Thyroid gland (tissue), 4 donors: ENCODE measurements at regions not wholly inside any gene's neighbourhood (a gene's known extent, or its start where the extent isn't known, plus 50 kb on each side); places are given as distances from the start of the nearest gene placed in this dataset.
"Not testable (repeated sequence)": the region's sequence is repeated elsewhere in the genome, so short reads cannot be mapped to it uniquely, and the experiment has no call there.

Source experiments
- DNase-seq, 2 donors: peaks; one replicate each; pipeline ENCODE4 v3.0.0-alpha.2; 2019
- H3K27ac ChIP-seq, 3 donors: fragments of 200-600 bp; sonication (generic); 1 replicate in 2 of 3; 2 replicates in 1 of 3; pipeline ENCODE4 v1.5.1; 2016 to 2019; ENCODE audit warnings: mild to moderate bottlenecking in 1 of 3, moderate library complexity in 1 of 3
- H3K27me3 ChIP-seq: fragments of 200-600 bp; sonication (generic); one replicate; pipeline ENCODE4 v1.5.1; 2019
- H3K36me3 ChIP-seq, 2 donors: fragments of 200-600 bp; sonication (generic); one replicate each; pipeline ENCODE4 v1.5.1; 2016 to 2019
- H3K4me1 ChIP-seq, 2 donors: fragments of 200-600 bp; sonication (generic); one replicate each; pipeline ENCODE4 v1.5.1; 2017 to 2019
- H3K4me3 ChIP-seq, 3 donors: fragments of 200-600 bp; sonication (generic); replicated peaks in 1 of 3; 1 replicate in 2 of 3; 2 replicates in 1 of 3; pipeline ENCODE4 v1.5.1; 2016; ENCODE audit warnings: mild to moderate bottlenecking in 1 of 3
- H3K9me3 ChIP-seq: fragments of 200-600 bp; sonication (generic); one replicate; pipeline ENCODE4 v1.5.1; 2017
- CTCF ChIP-seq, 6 experiments: fragments of 200-600 bp in 3 of 6; fragments of 450-650 bp in 3 of 6; sonication (generic) in 3 of 6; IDR thresholded peaks; one replicate each; pipeline ENCODE4 v1.5.1; 2016 to 2019; ENCODE audit warnings: antibody characterized with exemption in 6 of 6, mild to moderate bottlenecking in 2 of 6, inconsistent platforms in 1 of 6, moderate library complexity in 1 of 6
- POLR2A ChIP-seq, 2 donors: fragments of 450-650 bp; IDR thresholded peaks; one replicate each; pipeline ENCODE4 v1.6.1; 2017; ENCODE audit warnings: antibody characterized with exemption in 2 of 2, mild to moderate bottlenecking in 2 of 2, moderate library complexity in 1 of 2
- WGBS, 2 donors: methylation state at CpG; one replicate each; pipeline ENCODE4 v1.1.5; 2017; 5-methylcytosine and 5-hydroxymethylcytosine counted together
- intact Hi-C: fragments of 100-400 bp; cut with DNase I; formaldehyde crosslinking; loops from one replicate; pipeline ENCODE4 v1.15.1; 2023

GRCh38 chr3:28053759-28054158 lies 187.7 kb upstream of the CMC1 start:
- no peaks in the 10 kb centered on the region for H3K27me3 ChIP-seq
- WGBS, 2 donors = 33 to 41% methylated on average over 1 of the region's 1 CpG
- intact Hi-C loops = no loop called here
- DNase-seq = no peak
- no peak overlapping the region for H3K27ac ChIP-seq
- H3K36me3 ChIP-seq = no peaks in the 10 kb centered on the region
- no peaks in the 10 kb centered on the region for H3K9me3 ChIP-seq
- TF ChIP-seq CTCF (IDR thresholded peaks at IDR 0.05) (no peak), POLR2A (IDR thresholded peaks at IDR 0.05) (no peak)
- no peak overlapping the region for H3K4me3 ChIP-seq
- no peaks in the 10 kb centered on the region for H3K4me1 ChIP-seq

GRCh38 chr3:28056806-28057205 lies 184.6 kb upstream of the CMC1 start:
- WGBS, 2 donors = 75 to 82% methylated on average over 2 of the region's 2 CpGs
- intact Hi-C loops = no loop called here
- H3K27ac ChIP-seq = no peak overlapping the region
- no peaks in the 10 kb centered on the region for H3K9me3 ChIP-seq
- no peaks in the 10 kb centered on the region for H3K36me3 ChIP-seq
- no peak for DNase-seq
- no peaks in the 10 kb centered on the region for H3K4me1 ChIP-seq
- no peaks in the 10 kb centered on the region for H3K27me3 ChIP-seq
- no peak overlapping the region for H3K4me3 ChIP-seq
- TF ChIP-seq CTCF (IDR thresholded peaks at IDR 0.05) = no peak
- no peak for TF ChIP-seq POLR2A (IDR thresholded peaks at IDR 0.05)

GRCh38 chr3:28057539-28057938 lies 183.9 kb upstream of the CMC1 start:
- Histone ChIP-seq H3K36me3 (no peaks in the 10 kb centered on the region), H3K4me3 (no peak overlapping the region), H3K27ac (no peak overlapping the region), H3K9me3 (no peaks in the 10 kb centered on the region), H3K27me3 (no peaks in the 10 kb centered on the region), H3K4me1 (no peaks in the 10 kb centered on the region)
- no peak for DNase-seq
- TF ChIP-seq CTCF (IDR thresholded peaks at IDR 0.05) = no peak
- TF ChIP-seq POLR2A (IDR thresholded peaks at IDR 0.05) = no peak
- 65 to 70% methylated on average over 2 of the region's 2 CpGs for WGBS, 2 donors
- intact Hi-C loops = no loop called here

GRCh38 chr3:28059199-28059598 lies 182.2 kb upstream of the CMC1 start:
- H3K27me3 ChIP-seq, H3K36me3 ChIP-seq, H3K27ac ChIP-seq, intact Hi-C loops, H3K4me3 ChIP-seq, H3K4me1 ChIP-seq, DNase-seq, H3K9me3 ChIP-seq: not testable (repeated sequence)
- 91 to 92% methylated on average over 25 of the region's 25 CpGs for WGBS, 2 donors

- no peaks in the 10 kb centered on the region for H3K27me3 ChIP-seq
- WGBS, 2 donors = 94 to 97% methylated on average over 5 of the region's 5 CpGs
- no peaks in the 10 kb centered on the region for H3K9me3 ChIP-seq
- TF ChIP-seq POLR2A (IDR thresholded peaks at IDR 0.05) (no peak), CTCF (IDR thresholded peaks at IDR 0.05) (no peak)
- no peak for DNase-seq
- no peaks in the 10 kb centered on the region for H3K36me3 ChIP-seq
- no peaks in the 10 kb centered on the region for H3K4me1 ChIP-seq
- intact Hi-C loops = no loop called here
- H3K27ac ChIP-seq = no peak overlapping the region
- no peak overlapping the region for H3K4me3 ChIP-seq
Observed at GRCh38 chr3:28066020-28066419, 175.4 kb upstream of the CMC1 start.

GRCh38 chr3:28067014-28067413 lies 174.4 kb upstream of the CMC1 start:
- Histone ChIP-seq H3K27ac (no peak overlapping the region), H3K4me3 (no peak overlapping the region), H3K36me3 (no peaks in the 10 kb centered on the region), H3K9me3 (no peaks in the 10 kb centered on the region), H3K4me1 (no peaks in the 10 kb centered on the region), H3K27me3 (no peaks in the 10 kb centered on the region)
- TF ChIP-seq POLR2A (IDR thresholded peaks at IDR 0.05) = no peak
- no peak for TF ChIP-seq CTCF (IDR thresholded peaks at IDR 0.05)
- intact Hi-C loops = no loop called here
- DNase-seq = no peak
- WGBS, 2 donors = 97% methylated on average over 2 of the region's 2 CpGs
